Right renal pelvis (tissue), 4 donors: ENCODE measurements at regions not wholly inside any gene's neighbourhood (a gene's known extent, or its start where the extent isn't known, plus 50 kb on each side); places are given as distances from the start of the nearest gene placed in this dataset.
"Not testable (repeated sequence)": the region's sequence is repeated elsewhere in the genome, so short reads cannot be mapped to it uniquely, and the experiment has no call there.

Source experiments
- DNase-seq, 4 donors: peaks; one replicate each; pipeline ENCODE4 v3.0.0-alpha.2; 2013; ENCODE audit warnings: low read depth in 4 of 4, low spot score in 3 of 4, missing footprints in 1 of 4

DNA sequence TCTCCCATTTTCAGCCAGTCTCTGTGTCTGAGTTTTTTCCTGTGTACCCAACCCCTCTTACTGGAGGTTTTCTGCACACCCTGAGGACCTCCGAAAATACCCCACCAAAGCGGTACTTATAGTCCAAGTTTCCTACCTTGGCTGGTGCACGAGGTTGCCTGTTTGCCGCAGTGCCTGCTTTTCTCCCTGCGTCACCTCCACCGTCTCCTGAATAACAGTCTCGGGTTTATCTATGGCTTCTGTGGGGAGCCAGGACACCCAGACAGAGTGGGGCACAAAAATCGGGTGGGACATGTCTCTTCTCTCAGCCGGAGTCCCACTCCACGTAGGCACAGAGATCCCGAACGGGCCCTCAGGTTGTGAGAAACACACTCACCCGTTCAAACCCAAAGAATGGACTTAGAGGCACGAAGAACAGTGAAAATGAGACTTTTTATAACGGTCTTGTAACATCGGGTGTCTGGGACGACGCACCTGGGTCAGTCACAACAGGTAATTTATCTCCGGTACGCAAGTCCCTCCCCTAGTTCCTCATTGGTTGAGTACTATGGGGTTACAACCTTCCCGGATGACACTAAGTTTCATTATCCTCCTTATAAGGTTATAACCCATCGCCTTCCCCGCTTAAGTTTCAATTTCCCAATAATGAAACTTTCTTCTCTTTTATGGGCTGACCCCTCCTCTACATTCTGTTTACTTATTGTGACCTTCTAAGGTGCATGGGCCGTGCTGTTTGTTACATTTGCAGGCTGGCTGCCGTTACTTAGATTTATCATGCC, 970.2 kb upstream of the COX7C start:
- DNase-seq: no peak

DNA sequence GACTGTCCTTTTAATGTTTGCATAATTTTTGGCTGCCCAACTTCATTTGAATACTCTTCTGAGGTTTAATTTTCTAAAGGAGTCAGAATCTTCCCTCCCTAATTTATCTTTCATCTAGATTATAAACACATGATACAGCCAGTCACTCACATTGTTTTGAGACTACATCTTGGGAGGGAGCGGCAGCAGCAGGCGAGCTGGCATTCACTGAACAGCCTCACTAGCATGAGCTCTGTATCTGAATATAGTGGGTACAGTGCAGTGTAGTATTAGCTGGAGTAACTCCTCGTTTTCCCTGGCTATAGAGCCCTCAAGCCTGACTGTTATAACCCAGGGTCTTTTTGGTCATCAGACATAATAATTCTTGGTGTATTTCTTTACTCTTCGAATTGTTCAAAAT, 969.2 kb upstream of the COX7C start:
- no peak for DNase-seq

DNA sequence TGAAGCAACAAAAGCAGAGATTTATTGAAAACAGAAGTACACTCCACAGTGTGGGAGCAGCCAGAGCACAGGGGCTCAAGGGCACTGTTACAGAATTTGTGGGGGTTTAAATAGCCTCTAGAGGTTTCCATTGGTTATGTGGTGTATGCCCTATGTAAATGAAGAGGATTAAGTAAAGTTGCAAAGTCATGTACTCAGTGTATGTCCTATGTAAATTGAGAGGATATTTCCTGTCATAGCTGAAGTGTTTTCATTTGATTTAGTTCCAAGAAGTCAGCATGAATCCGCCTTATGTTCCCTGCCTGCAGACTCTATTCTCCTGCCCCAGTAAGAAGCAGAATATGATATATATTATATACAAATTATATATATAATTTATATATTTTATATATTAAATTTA, 966.0 kb upstream of the COX7C start:
- DNase-seq: no peak

DNA sequence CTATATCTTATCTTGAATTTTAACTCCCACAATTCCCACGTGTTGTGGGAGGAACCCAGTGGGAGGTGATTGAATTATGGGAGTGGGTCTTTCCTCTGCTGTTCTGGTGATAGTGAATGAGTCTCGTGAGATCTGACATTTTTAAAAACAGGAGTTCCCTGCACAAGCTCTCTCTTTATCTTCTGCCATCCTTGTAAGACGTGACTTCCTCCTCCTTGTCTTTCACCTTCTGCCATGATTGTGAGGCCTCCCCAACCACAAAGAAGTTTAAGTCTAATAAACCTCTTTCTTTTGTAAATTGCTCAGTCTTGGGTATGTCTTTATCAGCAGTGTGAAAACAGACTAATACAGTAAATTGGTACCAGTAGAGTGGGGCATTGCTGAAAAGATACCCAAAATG, 963.6 kb upstream of the COX7C start:
- not testable (repeated sequence) for DNase-seq

DNA sequence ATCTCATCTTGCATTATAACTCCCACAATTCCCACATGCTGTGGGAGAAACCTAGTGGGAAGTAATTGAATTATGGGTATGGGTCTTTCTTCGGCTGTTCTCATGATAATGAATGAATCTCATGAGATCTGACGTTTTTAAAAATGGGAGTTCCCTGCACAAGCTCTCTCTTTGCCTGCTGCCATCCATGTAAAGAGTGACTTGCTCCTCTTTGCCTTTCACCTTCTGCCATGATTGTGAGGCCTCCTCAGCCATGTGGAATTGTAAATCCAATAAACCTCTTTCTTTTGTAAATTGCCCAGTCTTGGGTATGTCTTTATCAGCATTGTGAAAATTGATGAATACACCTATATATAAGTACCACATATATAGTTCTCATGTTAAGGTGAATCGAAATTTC, 961.7 kb upstream of the COX7C start:
- DNase-seq: no peak

DNA sequence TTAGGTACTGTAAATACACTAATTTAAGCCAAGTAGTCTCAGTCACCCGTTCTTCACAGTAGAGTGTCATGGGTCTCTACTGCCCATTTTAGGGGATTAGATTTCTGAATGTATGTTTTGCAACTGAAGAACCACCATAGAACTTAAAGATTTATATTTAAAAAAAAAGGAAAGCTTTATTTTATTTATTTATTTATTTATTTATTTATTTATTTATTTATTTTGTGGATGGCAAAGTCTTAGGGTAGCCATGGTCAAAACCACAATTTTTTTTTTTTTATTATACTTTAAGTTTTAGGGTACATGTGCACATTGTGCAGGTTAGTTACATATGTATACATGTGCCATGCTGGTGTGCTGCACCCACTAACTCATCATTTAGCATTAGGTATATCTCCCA, 960.4 kb upstream of the COX7C start:
- not testable (repeated sequence) for DNase-seq

DNA sequence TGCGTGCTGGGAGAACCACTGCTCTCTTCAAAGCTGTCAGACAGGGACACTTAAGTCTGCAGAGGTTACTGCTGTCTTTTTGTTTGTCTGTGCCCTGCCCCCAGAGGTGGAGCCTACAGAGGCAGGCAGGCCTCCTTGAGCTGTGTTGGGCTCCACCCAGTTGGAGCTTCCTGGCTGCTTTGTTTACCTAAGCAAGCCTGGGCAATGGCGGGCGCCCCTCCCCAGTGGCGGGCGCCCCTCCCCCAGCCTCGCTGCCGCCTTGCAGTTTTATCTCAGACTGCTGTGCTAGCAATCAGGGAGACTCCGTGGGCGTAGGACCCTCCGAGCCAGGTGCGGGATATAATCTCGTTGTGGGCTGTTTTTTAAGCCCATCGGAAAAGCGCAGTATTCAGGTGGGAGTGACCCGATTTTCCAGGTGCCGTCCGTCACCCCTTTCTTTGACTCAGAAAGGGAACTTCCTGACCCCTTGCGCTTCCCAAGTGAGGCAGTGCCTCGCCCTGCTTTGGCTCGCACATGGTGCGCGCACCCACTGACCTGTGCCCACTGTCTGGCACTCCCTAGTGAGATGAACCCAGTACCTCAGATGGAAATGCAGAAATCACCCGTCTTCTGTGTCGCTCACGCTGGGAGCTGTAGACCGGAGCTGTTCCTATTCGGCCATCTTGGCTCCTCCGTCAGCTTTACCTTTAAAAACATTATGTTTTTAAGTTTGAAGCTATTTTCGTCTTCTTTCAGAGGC, 954.6 kb upstream of the COX7C start:
- not testable (repeated sequence) for DNase-seq

DNA sequence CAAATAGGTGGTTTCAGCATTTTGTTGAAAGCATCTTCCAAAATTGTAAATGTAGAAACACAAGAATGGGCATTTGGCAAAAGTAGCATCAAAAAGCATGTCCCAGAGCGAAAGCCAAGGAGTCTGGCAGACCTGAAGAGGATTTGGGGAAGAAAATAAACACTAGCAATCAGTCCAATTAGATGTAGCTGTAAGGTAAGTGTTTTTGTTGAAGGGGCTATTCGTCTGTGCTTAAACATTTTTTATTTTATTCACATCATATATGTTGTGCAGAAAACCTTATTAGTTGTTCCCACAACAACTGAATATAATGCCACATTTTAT, 954.1 kb upstream of the COX7C start:
- no peak for DNase-seq

DNA sequence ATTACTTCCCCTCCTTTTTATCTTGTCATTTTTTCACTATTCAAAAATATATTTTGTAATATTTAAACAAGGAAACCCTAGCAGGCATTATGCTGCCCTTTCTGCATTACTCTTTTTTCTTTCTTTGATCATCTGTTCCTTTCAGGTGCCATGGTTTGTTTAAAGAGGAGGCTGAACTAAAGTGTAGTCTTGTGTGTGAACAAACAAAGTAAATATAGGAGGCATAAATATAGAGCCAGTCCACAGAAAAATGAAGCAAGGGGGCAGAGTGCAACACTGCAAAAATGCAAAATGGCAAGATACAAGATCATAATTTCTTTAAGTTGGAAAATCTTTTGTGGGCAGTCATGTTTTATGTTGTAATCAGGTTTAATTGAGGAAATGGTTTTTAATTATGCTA, 947.3 kb upstream of the COX7C start:
- DNase-seq: no peak

DNA sequence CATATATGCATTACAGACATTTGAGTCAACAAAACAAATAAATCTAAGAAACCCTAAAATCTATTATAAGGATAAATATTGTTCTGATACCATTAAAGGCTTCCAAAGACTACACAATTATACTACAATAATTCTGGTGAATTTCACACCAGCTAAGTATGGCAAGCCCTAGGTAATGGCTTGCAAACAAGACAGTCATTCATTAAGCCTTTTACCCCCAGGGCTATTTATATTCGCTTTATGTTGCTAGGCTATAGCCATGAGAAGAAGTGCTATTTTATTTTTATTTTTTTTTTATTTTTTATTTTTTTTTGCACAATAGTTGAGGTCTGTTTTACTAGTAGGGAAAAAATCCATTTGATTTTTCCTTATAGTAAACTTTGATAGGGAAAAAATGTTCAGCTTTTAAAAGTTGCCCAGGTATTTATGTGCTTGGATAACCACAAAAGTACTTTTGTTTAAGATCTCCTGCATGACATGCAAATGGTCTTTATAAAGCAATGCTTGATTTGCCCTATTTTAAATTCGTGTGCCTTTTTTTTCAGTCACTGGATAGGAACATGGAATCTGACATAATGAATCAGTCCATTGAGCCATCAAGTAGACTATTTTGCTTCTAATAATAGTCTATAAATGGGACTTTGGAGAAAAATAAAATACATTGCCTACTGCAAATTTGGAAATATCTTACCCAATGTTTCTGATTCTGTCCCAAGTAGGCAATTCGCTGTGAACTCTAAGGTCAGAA, 946.3 kb upstream of the COX7C start:
- no peak for DNase-seq

DNA sequence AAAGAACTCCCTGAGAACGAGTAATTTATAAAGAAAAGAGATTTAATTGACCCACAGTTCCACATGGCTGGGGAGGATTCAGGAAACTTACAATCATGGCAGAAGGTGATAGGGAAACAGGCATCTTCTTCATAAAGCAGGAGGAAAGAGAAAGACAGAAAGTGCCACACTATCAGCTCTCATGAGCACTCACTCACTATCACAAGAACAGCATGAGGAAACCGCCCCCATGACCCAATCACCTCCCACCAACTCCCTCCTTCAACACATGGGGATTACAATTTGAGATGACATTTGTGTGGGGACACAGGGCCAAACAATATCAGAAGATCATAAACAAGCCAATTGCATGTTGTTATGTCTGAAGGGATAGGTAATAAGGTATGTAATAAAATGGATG, 935.9 kb upstream of the COX7C start:
- DNase-seq: no peak

DNA sequence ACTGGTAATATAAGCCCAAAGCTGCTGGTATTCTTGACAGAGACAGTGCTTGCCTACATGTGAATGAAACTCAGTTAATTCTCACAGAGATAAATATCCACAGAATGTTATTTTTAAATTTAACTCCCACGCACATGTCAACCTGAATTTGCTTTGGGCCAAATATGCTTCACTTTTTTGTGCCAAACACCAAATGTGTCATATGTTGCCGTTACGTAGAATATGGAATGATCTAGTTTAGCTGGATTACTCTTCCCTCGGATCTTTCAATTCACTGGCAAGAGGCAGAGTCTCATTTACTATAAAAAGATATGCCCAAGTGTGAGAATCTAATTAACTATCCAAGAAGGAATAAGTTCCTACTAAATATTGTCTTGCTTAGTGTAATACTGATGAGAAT, 933.4 kb upstream of the COX7C start:
- no peak for DNase-seq

DNA sequence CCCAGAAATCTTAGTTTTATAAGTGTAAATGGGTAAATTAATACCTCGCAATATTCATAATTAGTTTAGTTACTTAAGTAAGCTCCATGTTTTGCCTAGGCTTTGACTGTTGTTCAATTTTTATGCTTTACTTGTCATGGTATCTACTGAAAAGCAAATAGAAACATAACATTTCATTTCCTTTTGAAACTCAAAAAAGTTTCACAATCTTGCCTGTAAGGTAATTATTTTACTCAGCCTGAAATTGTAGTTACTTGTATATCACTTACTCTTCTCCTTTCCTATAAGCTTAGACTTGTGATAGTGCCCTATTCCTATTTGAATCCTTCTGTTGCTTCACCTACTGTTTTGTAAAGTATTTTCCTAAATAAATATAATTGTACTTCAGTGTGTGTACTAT, 914.4 kb upstream of the COX7C start:
- no peak for DNase-seq

DNA sequence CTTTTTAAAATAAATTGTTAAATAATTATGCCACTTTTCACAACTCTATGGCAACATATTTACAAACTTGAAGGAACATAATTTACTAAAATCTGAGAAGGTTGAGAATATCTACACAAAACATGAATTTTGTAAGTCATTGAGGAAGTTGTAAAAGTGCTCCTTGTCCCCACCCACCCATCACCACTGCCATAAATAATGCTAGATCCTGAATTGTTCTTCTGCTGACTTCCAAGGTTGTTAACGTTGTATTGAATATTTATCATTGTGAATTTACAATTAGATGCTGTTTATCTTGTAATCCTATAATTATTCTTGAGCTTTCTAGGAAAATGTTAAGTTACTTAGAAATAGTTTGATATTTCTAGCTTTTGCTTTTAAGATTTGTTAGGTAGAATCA, 908.0 kb upstream of the COX7C start:
- no peak for DNase-seq

DNA sequence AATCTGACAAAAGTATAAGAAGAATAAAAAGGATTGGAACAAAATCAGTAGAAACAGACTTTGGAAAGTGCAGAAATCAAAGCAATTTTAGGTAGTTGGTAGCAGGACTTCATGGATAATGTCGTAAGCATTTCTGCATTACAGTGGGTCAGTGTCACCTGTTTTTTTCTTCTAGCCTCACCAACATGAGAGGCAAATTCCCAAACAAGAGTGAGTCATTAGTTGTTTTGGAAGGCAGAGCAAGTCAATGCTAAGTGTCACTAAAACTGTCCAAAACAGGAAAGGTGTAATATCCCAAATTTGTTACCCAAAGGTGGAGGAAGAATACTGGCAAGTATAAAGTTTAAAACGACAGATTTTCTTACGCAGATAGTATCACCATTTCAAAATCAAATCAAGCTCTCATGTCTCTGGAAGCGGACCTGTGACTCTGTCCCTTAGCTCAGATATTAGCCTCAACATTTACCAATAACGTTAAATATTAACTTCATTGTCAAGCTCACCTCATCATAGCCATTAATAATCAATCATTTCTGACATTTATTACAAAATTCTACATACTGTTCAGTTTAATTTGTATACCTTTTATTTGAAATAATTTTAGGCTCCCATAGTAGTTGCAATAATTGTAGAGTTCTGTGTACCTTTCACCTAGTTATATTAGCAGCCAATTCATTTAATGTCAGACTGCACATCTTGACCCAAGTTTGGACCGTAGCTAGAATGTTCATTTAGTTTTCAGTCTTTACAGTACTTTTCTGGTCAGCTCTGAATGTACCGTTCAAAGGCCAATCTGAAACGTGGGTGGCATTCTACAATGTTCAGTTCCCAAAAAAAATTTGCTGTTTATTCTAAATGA, 901.2 kb upstream of the COX7C start:
- no peak for DNase-seq

DNA sequence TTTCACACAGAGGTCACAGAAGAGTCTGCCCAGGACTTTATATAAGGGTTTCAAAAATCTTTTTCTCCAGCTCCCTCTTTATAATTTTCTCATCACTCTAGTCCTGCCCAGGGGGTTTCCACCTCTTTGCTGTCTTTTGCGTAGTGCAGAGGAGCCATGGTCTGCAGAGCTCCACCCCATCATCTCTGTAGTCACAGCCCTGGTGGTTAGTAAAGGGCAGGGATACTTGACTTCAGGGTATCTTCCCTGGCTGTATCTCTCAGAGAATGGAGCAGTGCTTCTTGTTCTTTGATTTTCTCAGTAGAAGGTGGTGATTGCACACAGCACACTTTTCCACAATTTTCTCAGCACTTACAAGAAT, 900.6 kb upstream of the COX7C start:
- DNase-seq: no peak

DNA sequence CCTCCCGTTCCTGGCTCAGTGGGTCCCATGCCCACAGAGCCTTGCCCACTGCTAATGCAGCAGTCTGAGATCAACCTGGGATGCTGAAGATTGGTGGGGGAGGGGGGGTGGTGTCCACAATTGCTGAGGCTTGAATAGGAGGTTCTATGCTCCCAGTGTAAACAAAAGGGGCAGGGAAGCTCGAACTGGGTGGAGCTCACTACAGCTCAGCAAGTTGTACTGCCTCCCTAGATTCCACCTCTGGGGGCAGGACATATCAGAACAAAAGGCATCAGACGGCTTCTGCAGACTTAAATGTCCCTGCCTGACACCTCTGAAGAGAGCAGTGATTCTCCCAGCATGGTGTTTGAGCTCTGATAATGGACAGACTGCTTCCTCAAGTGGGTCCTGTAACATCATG, 885.6 kb upstream of the COX7C start:
- no peak for DNase-seq

DNA sequence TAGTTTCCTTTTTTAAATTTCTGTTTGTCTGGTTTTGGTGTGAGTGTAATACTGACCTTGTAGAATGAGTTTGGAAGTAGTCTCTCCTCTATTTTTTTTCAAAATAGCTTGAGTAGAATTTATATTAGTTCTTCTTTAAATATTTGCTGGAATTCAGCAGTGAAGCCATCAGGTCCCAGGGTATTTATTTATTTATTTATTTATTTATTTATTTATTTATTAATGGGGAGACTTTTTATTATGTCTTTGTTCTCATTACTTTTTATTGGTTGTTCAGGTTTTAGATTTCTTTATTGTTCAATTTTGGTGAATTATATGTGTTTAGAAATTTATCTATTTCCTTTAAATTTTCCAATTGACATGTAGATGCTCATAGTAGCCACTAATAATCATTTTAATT, 875.8 kb upstream of the COX7C start:
- no peak for DNase-seq

DNA sequence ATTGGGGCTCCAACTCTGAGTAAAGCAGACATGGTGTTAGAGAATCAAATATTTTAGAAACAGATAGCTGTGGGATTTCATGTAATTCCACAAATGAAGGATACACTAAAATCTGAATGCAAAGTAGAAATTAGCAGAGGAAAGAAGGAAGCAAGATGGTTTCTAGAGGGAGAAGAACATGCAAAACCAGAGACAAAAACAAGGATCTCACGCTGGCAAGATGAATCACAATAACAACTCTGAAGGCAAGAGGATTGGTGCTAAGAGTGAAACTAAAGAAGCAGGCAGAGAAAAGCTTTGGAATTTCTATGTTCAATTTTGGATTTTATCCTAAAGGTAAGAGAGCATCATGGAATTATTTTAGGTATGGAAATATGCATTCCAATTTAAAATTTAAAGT, 857.2 kb upstream of the COX7C start:
- DNase-seq: no peak

DNA sequence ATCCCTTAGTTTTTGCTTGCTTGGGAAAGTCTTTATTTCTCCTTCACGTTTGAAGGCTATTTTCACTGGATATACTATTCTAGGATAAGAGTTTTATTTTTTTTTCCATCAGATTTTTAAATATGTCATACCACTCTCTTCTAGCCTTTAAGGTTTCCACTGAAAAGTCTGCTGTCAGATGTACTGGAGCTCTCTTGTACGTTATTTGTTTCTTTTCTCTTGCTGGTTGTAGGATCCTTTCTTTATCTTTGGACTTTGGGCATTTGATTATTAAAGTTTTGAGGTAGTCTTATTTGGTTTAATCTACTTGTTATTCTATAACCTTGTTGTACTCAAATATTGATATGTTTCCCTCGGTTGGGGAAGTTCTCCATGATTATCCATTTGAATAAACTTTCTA, 848.4 kb upstream of the COX7C start:
- DNase-seq: no peak

DNA sequence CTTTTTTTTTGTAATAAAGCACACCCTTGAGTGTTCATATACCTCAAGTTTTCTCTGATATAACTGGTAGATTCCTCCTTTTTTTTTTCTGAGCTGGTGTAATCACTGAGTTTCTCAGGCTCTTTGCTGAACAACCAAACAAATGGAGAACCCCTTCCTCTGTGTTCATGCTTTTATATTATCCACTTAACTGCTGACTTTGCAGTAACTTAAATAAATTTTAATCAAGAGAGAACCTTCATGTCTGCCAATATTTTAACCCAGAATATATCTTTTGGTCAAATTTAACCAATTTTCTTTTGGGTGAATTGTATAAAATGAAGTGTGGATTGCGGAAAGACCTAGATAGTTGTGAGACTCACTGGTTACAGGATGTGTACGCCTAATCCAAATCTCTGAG, 833.0 kb upstream of the COX7C start:
- no peak for DNase-seq
